Liver (tissue), 3 donors: ENCODE measurements at regions not wholly inside any gene's neighbourhood (a gene's known extent, or its start where the extent isn't known, plus 50 kb on each side); places are given as distances from the start of the nearest gene placed in this dataset.

Experiments
- ATF3 ChIP-seq: IDR thresholded peaks from 2 replicates; pipeline ENCODE4 v1.6.1; 2016; ENCODE audit warnings: antibody characterized with exemption
- CTCF ChIP-seq: fragments of 150-350 bp; IDR thresholded peaks from 2 replicates; pipeline ENCODE4 v1.5.1; 2017; ENCODE audit warnings: improper control_type of control experiment, low read depth, low read length; ENCODE audit not compliant: missing input control
- EGR1 ChIP-seq, 2 donors: IDR thresholded peaks; 2 replicates each; pipeline ENCODE4 v1.6.1; 2016 to 2018; ENCODE audit warnings: antibody characterized with exemption in 2 of 2, low read depth in 2 of 2
- GABPA ChIP-seq, 2 donors: IDR thresholded peaks in 1 of 2; conservative IDR thresholded peaks in 1 of 2; 2 replicates each; pipeline ENCODE4 v1.6.1; 2016; ENCODE audit warnings: antibody characterized with exemption in 2 of 2, mild to moderate bottlenecking in 1 of 2, moderate library complexity in 1 of 2
- MAX ChIP-seq: IDR thresholded peaks from 2 replicates; pipeline ENCODE4 v1.6.1; 2016; ENCODE audit warnings: antibody characterized with exemption
- RAD21 ChIP-seq, 2 donors: IDR thresholded peaks; 2 replicates each; pipeline ENCODE4 v1.6.1; 2016; ENCODE audit warnings: antibody characterized with exemption in 2 of 2, mild to moderate bottlenecking in 2 of 2
- REST ChIP-seq: IDR thresholded peaks from 2 replicates; pipeline ENCODE4 v1.6.1; 2016; ENCODE audit warnings: antibody characterized with exemption, mild to moderate bottlenecking
- SP1 ChIP-seq: IDR thresholded peaks from 2 replicates; pipeline ENCODE4 v1.6.1; 2018; ENCODE audit warnings: antibody characterized with exemption, mild to moderate bottlenecking
- TAF1 ChIP-seq: conservative IDR thresholded peaks from 2 replicates; pipeline ENCODE4 v1.6.1; 2016; ENCODE audit warnings: antibody characterized with exemption, mild to moderate bottlenecking
- YY1 ChIP-seq: IDR thresholded peaks from 2 replicates; pipeline ENCODE4 v1.6.1; 2016; ENCODE audit warnings: antibody characterized with exemption, mild to moderate bottlenecking
- donor health status: healthy.
- donor health status: healthy.

GRCh38 chr7:84746353-84746752, 440.5 kb downstream of the SEMA3D start:
- TF ChIP-seq EGR1 (IDR thresholded peaks at IDR 0.05; ENCODE audit: low read depth in 2 of 2): no peak
- no peak for TF ChIP-seq CTCF
- no peak for TF ChIP-seq RAD21 (IDR thresholded peaks at IDR 0.05)
- TF ChIP-seq SP1: no peak
- no peak for TF ChIP-seq MAX
- TF ChIP-seq REST: no peak
- TF ChIP-seq YY1: no peak
- TF ChIP-seq ATF3: no peak
- no peak for TF ChIP-seq GABPA (IDR thresholded peaks at IDR 0.05 in 1 of 2, conservative IDR thresholded peaks at IDR 0.05 in 1 of 2)
- TF ChIP-seq TAF1: no peak
